ENCODE measurements at regions not wholly inside any gene's neighbourhood (a gene's known extent, or its start where the extent isn't known, plus 50 kb on each side); places are given as distances from the start of the nearest gene placed in this dataset.

GRCh38 chr9:18294229-18294628, 179.7 kb upstream of the ADAMTSL1 start:
- ChIA-PET POLR2A (no interaction called here), CTCF (no interaction called here)
- intact Hi-C loops (cut with micrococcal nuclease), result no loop called here
- no peaks in the 10 kb centered on the region for H3K9me3 ChIP-seq (ENCODE audit: control extremely low read depth in 1 of 3, control insufficient read depth in 2 of 3, insufficient read depth in 1 of 3, low read length in 2 of 3)
- no peak overlapping the region for H3K4me3 ChIP-seq (ENCODE audit: control extremely low read depth in 1 of 5, extremely low read depth in 1 of 5, insufficient read depth in 1 of 5, low read depth in 2 of 5, low read length in 4 of 5)
- no peaks in the 10 kb centered on the region for H3K27me3 ChIP-seq (replicated peaks in 1 of 4; ENCODE audit: control extremely low read depth in 1 of 4, control insufficient read depth in 3 of 4, insufficient read depth in 4 of 4, low read length in 3 of 4)
- TF ChIP-seq, protein P1, sequence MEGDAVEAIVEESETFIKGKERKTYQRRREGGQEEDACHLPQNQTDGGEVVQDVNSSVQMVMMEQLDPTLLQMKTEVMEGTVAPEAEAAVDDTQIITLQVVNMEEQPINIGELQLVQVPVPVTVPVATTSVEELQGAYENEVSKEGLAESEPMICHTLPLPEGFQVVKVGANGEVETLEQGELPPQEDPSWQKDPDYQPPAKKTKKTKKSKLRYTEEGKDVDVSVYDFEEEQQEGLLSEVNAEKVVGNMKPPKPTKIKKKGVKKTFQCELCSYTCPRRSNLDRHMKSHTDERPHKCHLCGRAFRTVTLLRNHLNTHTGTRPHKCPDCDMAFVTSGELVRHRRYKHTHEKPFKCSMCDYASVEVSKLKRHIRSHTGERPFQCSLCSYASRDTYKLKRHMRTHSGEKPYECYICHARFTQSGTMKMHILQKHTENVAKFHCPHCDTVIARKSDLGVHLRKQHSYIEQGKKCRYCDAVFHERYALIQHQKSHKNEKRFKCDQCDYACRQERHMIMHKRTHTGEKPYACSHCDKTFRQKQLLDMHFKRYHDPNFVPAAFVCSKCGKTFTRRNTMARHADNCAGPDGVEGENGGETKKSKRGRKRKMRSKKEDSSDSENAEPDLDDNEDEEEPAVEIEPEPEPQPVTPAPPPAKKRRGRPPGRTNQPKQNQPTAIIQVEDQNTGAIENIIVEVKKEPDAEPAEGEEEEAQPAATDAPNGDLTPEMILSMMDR (IDR thresholded peaks at IDR 0.05), result no peak
- TF ChIP-seq EZH2 (IDR thresholded peaks at IDR 0.05; ENCODE audit: borderline replicate concordance, insufficient read depth, low read depth, low read length, poor library complexity, severe bottlenecking), result no peak
- no peak overlapping the region for H2AFZ ChIP-seq (ENCODE audit: insufficient read depth, low read depth, low read length, poor library complexity, severe bottlenecking)
- H3K27ac ChIP-seq (ENCODE audit: low read length in 2 of 2), result no peak overlapping the region
- WGBS (ENCODE audit: insufficient coverage), result 29% methylated on average over 1 of the region's 1 CpG
- no peaks in the 10 kb centered on the region for H4K20me1 ChIP-seq (ENCODE audit: control insufficient read depth, insufficient read depth, low read length, poor library complexity, severe bottlenecking)
- H3K4me1 ChIP-seq (ENCODE audit: control insufficient read depth in 2 of 2, insufficient read depth in 2 of 2, low read length in 2 of 2), result no peaks in the 10 kb centered on the region
- Mint-ChIP-seq H3K27ac (no peak overlapping the region), H3K27me3 (no peaks in the 10 kb centered on the region), H3K9me3 (ENCODE audit: insufficient read depth) (peaks cover 3% of the 10 kb centered on the region), H3K4me3 (no peak overlapping the region), H3K4me1 (no peaks in the 10 kb centered on the region)
- no peaks in the 10 kb centered on the region for H3K79me2 ChIP-seq (ENCODE audit: control insufficient read depth, insufficient read depth, low read length)
- no peak overlapping the region for H3K4me2 ChIP-seq (replicated peaks; ENCODE audit: low read depth, low read length, poor library complexity, severe bottlenecking)
- no peak overlapping the region for H3K9ac ChIP-seq (ENCODE audit: low read length)
- DNase-seq (no peak), ATAC-seq (ENCODE audit: low read depth) (no peak)
- H3K36me3 ChIP-seq (replicated peaks in 1 of 2; ENCODE audit: control extremely low read depth in 1 of 2, control insufficient read depth in 1 of 2, extremely low read depth in 1 of 2, insufficient read depth in 2 of 2, low read length in 1 of 2), result no peaks in the 10 kb centered on the region

DNA sequence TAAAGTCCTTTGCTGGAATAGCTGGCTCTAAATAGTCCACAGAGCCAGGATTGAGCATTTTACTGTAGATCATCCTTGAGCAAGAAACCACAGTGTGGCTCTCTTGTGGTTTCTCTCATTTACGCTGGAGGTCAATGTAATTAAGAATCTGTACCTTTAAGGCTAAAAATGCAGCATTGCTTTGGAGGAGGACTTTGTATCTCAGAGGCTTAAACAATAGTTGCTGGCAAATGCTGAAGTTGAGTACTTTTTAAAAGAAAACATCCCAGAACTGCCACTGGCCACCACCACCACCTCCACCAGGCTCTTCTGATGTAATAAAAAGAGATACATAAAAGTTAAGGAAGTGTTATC, 177.3 kb upstream of the ADAMTSL1 start:
- CTCF ChIA-PET, result no interaction called here
- Mint-ChIP-seq H3K4me3 (no peak overlapping the region), H3K9me3 (ENCODE audit: insufficient read depth) (no peaks in the 10 kb centered on the region), H3K27me3 (no peaks in the 10 kb centered on the region), H3K4me1 (no peaks in the 10 kb centered on the region), H3K27ac (no peak overlapping the region)
- H3K27me3 ChIP-seq (replicated peaks in 1 of 4; ENCODE audit: control extremely low read depth in 1 of 4, control insufficient read depth in 3 of 4, insufficient read depth in 4 of 4, low read length in 3 of 4), result no peaks in the 10 kb centered on the region
- TF ChIP-seq, protein P1 (IDR thresholded peaks at IDR 0.05), result no peak
- TF ChIP-seq EZH2 (IDR thresholded peaks at IDR 0.05; ENCODE audit: borderline replicate concordance, insufficient read depth, low read depth, low read length, poor library complexity, severe bottlenecking), result no peak
- no peak for ATAC-seq (ENCODE audit: low read depth)
- no peak overlapping the region for H3K4me2 ChIP-seq (replicated peaks; ENCODE audit: low read depth, low read length, poor library complexity, severe bottlenecking)
- H3K9me3 ChIP-seq (ENCODE audit: control extremely low read depth in 1 of 3, control insufficient read depth in 2 of 3, insufficient read depth in 1 of 3, low read length in 2 of 3), result no peaks in the 10 kb centered on the region
- H3K9ac ChIP-seq (ENCODE audit: low read length), result no peak overlapping the region
- H3K4me3 ChIP-seq (ENCODE audit: control extremely low read depth in 1 of 5, extremely low read depth in 1 of 5, insufficient read depth in 1 of 5, low read depth in 2 of 5, low read length in 4 of 5), result no peak overlapping the region
- no peaks in the 10 kb centered on the region for H3K79me2 ChIP-seq (ENCODE audit: control insufficient read depth, insufficient read depth, low read length)
- H2AFZ ChIP-seq (ENCODE audit: insufficient read depth, low read depth, low read length, poor library complexity, severe bottlenecking), result no peak overlapping the region
- H4K20me1 ChIP-seq (ENCODE audit: control insufficient read depth, insufficient read depth, low read length, poor library complexity, severe bottlenecking), result no peaks in the 10 kb centered on the region
- no peaks in the 10 kb centered on the region for H3K36me3 ChIP-seq (replicated peaks in 1 of 2; ENCODE audit: control extremely low read depth in 1 of 2, control insufficient read depth in 1 of 2, extremely low read depth in 1 of 2, insufficient read depth in 2 of 2, low read length in 1 of 2)
- no peak for DNase-seq
- POLR2A ChIA-PET, result no interaction called here
- no peaks in the 10 kb centered on the region for H3K4me1 ChIP-seq (ENCODE audit: control insufficient read depth in 2 of 2, insufficient read depth in 2 of 2, low read length in 2 of 2)
- intact Hi-C loops (cut with micrococcal nuclease), result no loop called here
- WGBS (ENCODE audit: insufficient coverage), result 60% methylated on average over 1 of the region's 1 CpG
- H3K27ac ChIP-seq (ENCODE audit: low read length in 2 of 2), result no peak overlapping the region

Measured in B cell (primary cell).